ENCODE measurements at regions not wholly inside any gene's neighbourhood (a gene's known extent, or its start where the extent isn't known, plus 50 kb on each side); places are given as distances from the start of the nearest gene placed in this dataset.

DNA sequence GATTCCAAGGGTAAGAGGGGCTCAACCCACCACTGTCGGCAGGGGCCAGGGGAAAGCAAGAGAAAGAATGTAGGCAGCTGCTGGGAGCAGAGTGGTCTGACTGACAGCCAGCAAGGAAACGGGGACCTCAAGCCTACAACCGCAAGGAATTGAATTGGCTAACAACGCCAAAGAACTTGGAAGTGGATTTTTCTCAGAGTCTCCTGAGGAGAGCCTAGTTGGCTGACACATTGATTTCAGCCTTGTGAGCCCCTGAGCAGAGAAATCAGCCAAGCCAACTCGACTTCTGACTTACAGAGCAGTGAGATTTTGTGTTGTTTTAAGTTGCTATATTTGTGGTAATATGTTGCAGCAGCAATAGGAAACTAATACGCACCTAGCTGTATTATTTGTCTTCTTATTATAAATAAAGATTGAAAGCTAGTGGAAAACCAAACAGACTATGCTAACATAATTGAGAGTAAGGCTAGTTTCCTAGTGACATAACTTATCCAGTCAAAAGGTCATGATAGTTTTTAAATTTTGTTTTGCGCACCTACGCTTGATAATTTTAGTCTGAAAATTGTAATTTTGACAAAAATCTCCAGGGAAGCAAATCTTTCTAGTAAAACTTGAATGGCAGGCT is 145.8 kb upstream of the HCCS start:
- H3K4me1 ChIP-seq (ENCODE audit: insufficient read depth, low read length, poor library complexity, severe bottlenecking): no peaks in the 10 kb centered on the region
- H2AFZ ChIP-seq (ENCODE audit: low read length): no peak overlapping the region
- H3K79me2 ChIP-seq (ENCODE audit: insufficient read depth, low read length): no peaks in the 10 kb centered on the region
- no peak for TF ChIP-seq EZH2phosphoT487 (IDR thresholded peaks at IDR 0.05; ENCODE audit: borderline replicate concordance)
- TF ChIP-seq, protein P1, sequence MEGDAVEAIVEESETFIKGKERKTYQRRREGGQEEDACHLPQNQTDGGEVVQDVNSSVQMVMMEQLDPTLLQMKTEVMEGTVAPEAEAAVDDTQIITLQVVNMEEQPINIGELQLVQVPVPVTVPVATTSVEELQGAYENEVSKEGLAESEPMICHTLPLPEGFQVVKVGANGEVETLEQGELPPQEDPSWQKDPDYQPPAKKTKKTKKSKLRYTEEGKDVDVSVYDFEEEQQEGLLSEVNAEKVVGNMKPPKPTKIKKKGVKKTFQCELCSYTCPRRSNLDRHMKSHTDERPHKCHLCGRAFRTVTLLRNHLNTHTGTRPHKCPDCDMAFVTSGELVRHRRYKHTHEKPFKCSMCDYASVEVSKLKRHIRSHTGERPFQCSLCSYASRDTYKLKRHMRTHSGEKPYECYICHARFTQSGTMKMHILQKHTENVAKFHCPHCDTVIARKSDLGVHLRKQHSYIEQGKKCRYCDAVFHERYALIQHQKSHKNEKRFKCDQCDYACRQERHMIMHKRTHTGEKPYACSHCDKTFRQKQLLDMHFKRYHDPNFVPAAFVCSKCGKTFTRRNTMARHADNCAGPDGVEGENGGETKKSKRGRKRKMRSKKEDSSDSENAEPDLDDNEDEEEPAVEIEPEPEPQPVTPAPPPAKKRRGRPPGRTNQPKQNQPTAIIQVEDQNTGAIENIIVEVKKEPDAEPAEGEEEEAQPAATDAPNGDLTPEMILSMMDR (conservative IDR thresholded peaks at IDR 0.05; ENCODE audit: low read length): no peak
- no peaks in the 10 kb centered on the region for H3K9me2 ChIP-seq (replicated peaks; ENCODE audit: low read depth, low read length)
- H4K20me1 ChIP-seq (ENCODE audit: insufficient read depth, low read length, poor library complexity, severe bottlenecking): no peaks in the 10 kb centered on the region
- no peak overlapping the region for H3K9ac ChIP-seq (ENCODE audit: low read depth, low read length, poor library complexity, severe bottlenecking)
- H3K4me3 ChIP-seq (ENCODE audit: low read length, poor library complexity, severe bottlenecking): no peak overlapping the region
- no peak overlapping the region for H3K4me2 ChIP-seq (ENCODE audit: low read depth, low read length, poor library complexity, severe bottlenecking)
- no peaks in the 10 kb centered on the region for H3K9me3 ChIP-seq (ENCODE audit: insufficient read depth, low read depth, low read length)
- H3K27me3 ChIP-seq (ENCODE audit: insufficient read depth, low read length, poor library complexity, severe bottlenecking): no peaks in the 10 kb centered on the region
- H3K36me3 ChIP-seq (ENCODE audit: insufficient read depth, low read length): no peaks in the 10 kb centered on the region
- H3F3A ChIP-seq (ENCODE audit: low read depth): no peaks in the 10 kb centered on the region

DNA sequence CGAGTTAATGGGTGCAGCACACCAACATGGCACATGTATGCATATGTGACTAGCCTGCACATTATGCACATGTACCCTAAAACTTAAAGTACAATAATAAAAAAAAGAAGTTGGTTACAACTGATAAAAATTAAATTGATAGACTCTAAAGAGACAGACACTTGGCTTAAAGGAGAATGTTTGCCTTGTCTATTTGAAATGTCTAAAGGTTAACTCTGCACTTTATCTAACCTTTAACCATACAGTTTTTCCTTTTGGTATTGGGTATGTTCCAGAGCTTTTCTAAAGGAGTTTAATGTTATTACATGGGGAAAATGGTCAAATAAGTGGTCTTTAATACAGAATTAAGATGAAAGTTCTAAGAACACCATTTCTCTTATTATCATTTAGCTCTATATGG is 145.1 kb upstream of the HCCS start:
- no peak overlapping the region for H2AFZ ChIP-seq (ENCODE audit: low read length)
- no peaks in the 10 kb centered on the region for H3K27me3 ChIP-seq (ENCODE audit: insufficient read depth, low read length, poor library complexity, severe bottlenecking)
- H3F3A ChIP-seq (ENCODE audit: low read depth): no peaks in the 10 kb centered on the region
- TF ChIP-seq, protein P1 (conservative IDR thresholded peaks at IDR 0.05; ENCODE audit: low read length): no peak
- no peak for TF ChIP-seq EZH2phosphoT487 (IDR thresholded peaks at IDR 0.05; ENCODE audit: borderline replicate concordance)
- H3K4me1 ChIP-seq (ENCODE audit: insufficient read depth, low read length, poor library complexity, severe bottlenecking): no peaks in the 10 kb centered on the region
- no peaks in the 10 kb centered on the region for H3K9me2 ChIP-seq (replicated peaks; ENCODE audit: low read depth, low read length)
- H3K9ac ChIP-seq (ENCODE audit: low read depth, low read length, poor library complexity, severe bottlenecking): no peak overlapping the region
- no peak overlapping the region for H3K4me2 ChIP-seq (ENCODE audit: low read depth, low read length, poor library complexity, severe bottlenecking)
- H4K20me1 ChIP-seq (ENCODE audit: insufficient read depth, low read length, poor library complexity, severe bottlenecking): no peaks in the 10 kb centered on the region
- no peaks in the 10 kb centered on the region for H3K79me2 ChIP-seq (ENCODE audit: insufficient read depth, low read length)
- no peak overlapping the region for H3K4me3 ChIP-seq (ENCODE audit: low read length, poor library complexity, severe bottlenecking)
- H3K9me3 ChIP-seq (ENCODE audit: insufficient read depth, low read depth, low read length): no peaks in the 10 kb centered on the region
- H3K36me3 ChIP-seq (ENCODE audit: insufficient read depth, low read length): no peaks in the 10 kb centered on the region

DNA sequence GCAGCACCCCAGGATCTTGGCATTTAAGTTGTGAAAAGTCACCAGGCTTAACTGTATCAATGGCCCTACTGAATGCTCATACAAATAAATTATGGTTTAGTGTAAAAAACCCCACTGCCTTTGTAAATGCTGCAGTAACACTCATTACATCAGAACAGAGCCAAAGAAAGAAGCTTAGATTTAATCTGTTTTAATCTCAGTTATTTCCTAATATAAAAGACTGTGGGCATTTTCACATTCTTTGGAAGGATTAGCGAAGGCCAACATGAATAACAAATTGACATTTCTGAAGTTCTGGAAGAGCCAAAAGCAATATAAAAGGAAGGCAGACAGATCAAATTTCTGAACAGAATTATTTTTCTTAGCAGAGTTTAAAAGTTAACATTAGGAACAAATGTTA is 140.0 kb upstream of the HCCS start:
- H4K20me1 ChIP-seq (ENCODE audit: insufficient read depth, low read length, poor library complexity, severe bottlenecking): no peaks in the 10 kb centered on the region
- TF ChIP-seq EZH2phosphoT487 (IDR thresholded peaks at IDR 0.05; ENCODE audit: borderline replicate concordance): no peak
- TF ChIP-seq, protein P1 (conservative IDR thresholded peaks at IDR 0.05; ENCODE audit: low read length): no peak
- no peaks in the 10 kb centered on the region for H3K4me1 ChIP-seq (ENCODE audit: insufficient read depth, low read length, poor library complexity, severe bottlenecking)
- no peak overlapping the region for H3K9ac ChIP-seq (ENCODE audit: low read depth, low read length, poor library complexity, severe bottlenecking)
- H3K9me3 ChIP-seq (ENCODE audit: insufficient read depth, low read depth, low read length): no peaks in the 10 kb centered on the region
- no peak overlapping the region for H2AFZ ChIP-seq (ENCODE audit: low read length)
- H3F3A ChIP-seq (ENCODE audit: low read depth): no peaks in the 10 kb centered on the region
- no peak overlapping the region for H3K4me2 ChIP-seq (ENCODE audit: low read depth, low read length, poor library complexity, severe bottlenecking)
- no peaks in the 10 kb centered on the region for H3K79me2 ChIP-seq (ENCODE audit: insufficient read depth, low read length)
- H3K4me3 ChIP-seq (ENCODE audit: low read length, poor library complexity, severe bottlenecking): no peak overlapping the region
- H3K27me3 ChIP-seq (ENCODE audit: insufficient read depth, low read length, poor library complexity, severe bottlenecking): no peaks in the 10 kb centered on the region
- no peaks in the 10 kb centered on the region for H3K36me3 ChIP-seq (ENCODE audit: insufficient read depth, low read length)
- H3K9me2 ChIP-seq (replicated peaks; ENCODE audit: low read depth, low read length): no peaks in the 10 kb centered on the region
